IPS DF 4.7 (cell line): ENCODE measurements at regions not wholly inside any gene's neighbourhood (a gene's known extent, or its start where the extent isn't known, plus 50 kb on each side); places are given as distances from the start of the nearest gene placed in this dataset.
"Not testable (repeated sequence)": the region's sequence is repeated elsewhere in the genome, so short reads cannot be mapped to it uniquely, and the experiment has no call there.

Source experiments
- DNase-seq: peaks from one replicate; pipeline ENCODE4 v3.0.0-alpha.2; 2013; ENCODE audit warnings: low spot score; ENCODE audit errors: extremely low read depth

DNA sequence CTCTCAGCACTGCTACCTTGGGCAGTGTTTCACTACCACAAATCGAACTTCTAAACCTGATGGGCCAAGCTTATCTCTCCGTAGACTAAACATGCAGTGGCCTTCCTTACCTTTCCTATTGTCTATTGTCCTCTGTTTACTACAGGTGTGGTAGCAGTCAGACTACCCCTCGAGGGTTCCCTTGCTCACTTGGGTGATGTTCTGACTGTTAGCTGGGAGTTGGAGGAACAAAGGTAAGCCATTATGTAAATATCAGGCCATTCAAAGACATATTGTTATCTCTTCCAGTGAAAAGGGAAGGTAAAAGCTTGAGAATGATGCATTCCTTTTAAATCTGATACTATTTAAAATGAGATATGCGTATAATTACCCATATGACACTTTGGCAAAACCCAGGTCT, 828.3 kb upstream of the EEF2KMT start:
- DNase-seq = no peak

DNA sequence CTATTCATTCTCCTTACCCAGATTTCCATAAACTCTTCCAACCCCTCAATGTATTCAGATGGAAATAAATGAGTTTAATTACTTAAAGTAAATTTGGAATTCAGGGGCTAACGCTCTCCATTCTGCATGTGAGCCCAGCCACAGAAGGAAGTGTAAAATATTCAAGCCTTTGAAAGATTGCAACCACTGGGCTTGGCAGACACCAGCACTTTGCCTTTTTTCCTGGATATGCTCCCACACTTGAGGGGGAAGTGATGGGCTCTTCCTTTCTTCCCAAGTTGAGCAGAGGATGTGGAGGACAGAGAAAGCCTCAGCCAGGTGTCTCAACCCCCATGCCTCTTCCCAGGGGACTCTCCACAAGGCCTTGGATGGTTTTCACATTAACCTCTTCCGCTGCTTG, 825.1 kb upstream of the EEF2KMT start:
- no peak for DNase-seq

DNA sequence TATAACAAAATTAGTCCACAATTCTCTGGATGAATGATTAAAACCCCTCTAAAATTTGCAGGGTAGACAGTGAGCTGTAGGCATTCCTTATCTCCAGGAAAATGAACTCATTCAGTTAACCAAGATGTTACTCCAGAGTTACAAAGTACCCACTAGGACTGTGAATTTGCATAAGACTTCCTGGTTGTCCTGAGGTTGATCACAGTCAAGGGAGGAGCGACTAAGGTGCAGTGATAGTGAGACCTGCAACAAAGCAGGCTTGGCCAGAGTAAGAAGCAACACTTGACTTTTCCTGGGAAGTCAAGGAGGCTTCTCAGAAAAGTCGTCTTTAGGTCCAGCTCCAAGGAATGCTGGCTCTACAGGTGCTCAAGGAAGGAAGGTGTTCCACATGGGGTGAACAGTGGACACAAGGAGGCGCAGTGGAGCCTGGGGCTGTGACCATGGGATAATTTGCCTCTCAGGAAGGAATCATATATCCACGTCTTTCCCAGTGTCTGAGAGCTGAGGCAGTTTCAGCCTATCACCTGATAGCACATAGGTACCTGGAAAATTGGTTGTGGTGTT, 821.1 kb upstream of the EEF2KMT start:
- peak; percentile 41 for DNase-seq

DNA sequence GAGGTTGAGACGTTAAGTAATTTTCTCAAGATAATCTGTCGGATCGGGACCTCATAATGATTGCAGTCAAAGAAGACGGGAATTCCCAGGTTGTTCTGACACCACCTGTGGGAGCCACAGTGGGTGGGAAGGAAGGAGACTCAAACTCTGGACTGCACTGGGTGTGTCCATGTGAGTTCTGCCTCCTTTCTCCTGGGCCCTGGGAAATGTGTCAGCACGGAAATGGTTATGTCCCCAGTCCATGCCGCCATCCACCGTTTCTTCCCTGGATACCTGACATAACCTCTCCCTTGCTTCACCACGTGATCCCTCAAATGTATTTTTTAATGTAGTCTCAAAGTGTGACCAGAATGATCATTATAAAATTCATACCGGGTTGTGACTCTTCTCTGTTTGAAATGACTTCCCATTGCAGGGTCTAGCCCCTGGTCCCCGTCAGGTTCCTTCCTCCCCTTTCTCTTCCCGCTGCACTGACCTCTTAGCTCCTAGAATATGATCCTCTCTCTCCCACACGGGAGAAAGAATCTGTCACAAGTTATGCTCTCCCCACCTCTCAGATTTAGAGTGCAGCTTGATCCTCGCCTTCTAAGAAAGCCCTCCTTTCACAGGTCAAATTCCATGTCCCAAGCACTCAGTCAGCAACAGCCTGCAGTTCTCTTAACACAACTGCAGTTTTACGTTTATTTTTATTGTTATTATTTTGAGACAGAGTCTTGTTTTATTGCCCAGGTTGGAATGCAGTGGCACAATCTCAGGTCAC, 820.0 kb upstream of the EEF2KMT start:
- DNase-seq = no peak

DNA sequence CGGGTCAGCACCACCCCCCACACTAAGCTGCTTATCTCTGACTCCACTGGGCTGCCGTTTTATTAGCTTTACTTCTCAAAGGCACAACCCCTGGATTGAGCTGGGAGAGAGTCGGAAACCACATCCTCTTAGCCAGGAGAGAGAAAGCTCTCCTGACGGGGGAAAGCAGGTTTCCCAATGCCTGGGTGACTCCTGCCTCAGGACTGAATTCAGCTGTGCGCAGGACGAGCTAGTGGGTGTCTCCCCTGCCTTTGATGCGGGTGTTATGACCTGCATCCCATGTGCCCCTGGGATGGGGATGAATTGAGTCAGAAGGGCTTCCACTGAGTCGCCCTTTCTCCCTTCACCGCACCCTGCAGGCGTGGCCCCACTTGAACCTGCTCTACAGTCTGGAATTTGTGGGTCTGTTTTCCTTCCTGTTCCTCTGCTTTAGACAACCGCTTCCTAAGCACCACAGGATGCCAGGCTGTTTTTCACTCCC, 819.2 kb upstream of the EEF2KMT start:
- no peak for DNase-seq

DNA sequence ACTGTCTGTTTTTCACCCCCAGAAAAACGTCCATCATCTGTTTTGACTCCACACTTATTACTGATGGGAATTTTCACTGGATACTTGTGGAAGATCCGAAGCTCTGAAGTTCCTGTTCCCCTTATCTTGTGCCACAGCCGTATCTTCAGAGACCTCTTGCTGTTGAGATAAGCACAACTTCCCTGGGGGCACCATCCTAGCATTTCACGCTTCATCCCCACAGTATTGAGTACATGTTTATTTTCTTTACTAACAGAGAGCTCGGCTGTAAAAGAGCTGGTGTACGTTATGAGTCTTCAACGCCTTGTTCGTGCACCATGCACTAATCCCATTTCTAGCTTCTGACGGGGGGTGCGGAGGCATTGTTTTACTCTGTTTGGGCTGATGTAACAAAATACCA, 813.6 kb upstream of the EEF2KMT start:
- DNase-seq = no peak

DNA sequence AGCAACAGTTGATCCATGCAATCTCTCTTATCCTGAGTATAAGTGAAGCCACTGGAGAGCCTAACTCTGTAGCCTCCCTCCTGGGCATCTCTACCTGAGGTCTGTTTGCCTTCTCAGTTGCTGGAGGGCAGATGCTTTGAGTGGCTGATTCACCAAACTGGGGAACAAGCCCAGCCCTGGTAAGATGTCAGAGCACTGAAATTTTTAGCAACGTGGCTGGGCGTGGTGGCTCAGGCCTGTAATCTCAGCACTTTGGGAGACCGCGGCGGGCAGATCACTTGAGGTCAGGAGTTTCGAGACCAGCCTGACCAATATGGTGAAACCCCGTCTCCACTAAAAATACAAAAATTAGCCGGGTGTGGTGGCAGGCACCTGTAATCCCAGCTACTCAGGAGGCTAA, 812.0 kb upstream of the EEF2KMT start:
- DNase-seq = not testable (repeated sequence)

DNA sequence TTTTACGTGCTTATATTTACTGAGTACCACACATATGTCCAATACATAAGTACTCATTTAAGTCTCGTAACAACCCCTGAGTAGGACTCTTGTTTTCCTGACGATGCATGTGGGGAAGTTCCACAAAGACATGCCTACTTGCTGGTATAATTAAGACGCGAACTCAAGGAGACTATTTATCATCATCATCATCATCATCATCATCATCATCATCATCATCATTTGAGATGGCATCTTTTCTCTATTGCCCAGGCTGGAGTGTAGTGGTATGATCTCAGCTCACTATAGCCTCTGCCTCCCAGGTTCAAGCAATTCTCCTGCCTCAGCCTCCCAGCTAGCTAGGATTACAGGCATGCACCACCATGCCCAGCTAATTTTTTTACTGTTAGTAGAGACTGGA, 809.9 kb upstream of the EEF2KMT start:
- DNase-seq = no peak

DNA sequence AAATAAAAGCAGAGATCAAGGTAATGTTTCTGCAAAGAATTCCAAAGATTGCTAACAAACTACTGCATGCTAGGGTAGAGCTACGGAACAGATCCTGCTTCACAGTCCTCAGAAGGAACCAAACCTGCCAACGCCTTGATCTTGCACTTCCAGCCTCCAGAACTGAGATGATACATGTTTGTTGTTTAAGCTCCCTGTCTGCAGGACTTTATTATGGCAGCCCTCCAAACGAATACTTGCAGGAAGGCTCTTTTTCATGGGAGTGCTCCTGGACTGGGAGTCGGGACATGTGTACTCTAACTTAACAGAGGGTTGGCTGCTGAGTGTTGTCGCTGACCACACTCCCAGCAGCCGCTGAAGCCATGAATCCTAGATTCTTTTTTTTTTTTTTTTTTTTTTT, 808.8 kb upstream of the EEF2KMT start:
- no peak for DNase-seq

DNA sequence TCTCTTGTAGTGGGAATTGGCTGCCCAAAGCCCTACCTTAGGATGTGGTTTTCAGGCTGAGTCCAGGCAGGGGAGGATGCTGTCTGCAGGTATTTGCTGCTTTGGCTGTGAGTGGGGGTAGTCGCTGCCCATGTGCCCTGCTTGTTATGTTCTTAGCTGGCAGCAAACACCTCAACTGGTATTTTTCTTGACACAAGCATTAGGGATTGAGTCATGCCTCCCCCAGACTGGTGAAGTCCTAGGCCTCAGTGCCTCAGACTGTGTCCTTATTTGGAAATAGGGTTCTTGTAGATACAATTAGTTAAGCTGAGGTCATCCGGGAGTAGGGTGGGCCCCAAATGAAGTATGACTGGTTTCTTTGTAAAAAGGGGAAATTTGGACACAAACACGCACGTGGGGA, 808.3 kb upstream of the EEF2KMT start:
- DNase-seq = no peak

DNA sequence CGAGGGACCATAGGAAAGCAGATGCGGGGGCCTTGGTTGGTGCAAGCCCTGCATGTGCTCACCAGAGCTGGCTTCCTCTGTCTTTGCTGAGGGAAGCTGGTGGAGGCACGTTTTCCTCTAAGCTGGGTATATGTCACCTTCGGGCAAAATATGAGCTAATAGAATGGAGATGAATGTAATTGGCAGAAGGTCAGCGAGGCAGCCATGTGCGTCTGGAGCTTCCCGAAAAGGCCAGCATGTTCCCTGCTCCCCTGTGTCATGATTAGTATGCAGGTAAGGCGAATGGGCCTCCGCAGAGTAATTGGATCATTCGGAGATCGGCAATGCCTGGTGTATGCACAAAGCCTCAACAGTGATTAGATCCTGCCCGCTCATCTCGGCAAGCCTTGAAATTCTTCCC, 806.2 kb upstream of the EEF2KMT start:
- no peak for DNase-seq

DNA sequence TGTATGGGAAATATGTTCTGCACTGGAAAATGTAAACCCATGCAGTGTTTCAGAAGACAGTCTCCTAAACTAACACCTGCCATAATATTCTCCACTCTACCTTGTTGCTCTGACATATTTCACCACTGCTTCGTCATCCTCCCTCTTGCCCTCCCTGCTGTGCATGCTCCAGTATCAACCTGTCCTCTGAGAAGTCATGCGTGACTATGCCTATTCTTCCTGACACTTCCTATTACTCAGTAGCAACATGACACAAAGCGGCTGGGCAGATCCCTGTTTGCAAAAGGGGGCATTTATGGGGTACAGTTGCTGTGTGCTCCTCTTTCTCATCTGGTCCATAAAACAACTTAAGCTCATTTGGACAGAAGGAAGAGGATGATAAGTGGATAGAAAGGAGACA, 805.6 kb upstream of the EEF2KMT start:
- no peak for DNase-seq

DNA sequence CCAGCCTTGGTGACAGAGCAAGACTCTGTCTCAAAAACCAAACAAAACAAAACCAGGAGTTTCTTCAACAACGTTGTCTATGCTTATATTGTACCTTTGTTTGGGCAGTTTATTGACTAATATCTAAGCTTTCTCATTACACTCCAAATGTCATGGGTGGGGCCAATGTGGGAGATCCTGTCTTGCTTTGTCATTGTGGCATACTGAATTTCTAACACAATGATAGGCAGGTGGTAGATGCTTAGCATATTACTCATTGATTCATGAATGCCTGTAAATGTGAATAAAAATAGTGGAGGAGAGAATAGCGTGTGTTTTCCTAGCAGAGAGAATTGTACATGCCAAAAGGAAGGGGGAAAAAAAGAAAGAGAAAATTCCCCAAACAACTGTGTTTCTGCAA, 802.5 kb upstream of the EEF2KMT start:
- DNase-seq = no peak

DNA sequence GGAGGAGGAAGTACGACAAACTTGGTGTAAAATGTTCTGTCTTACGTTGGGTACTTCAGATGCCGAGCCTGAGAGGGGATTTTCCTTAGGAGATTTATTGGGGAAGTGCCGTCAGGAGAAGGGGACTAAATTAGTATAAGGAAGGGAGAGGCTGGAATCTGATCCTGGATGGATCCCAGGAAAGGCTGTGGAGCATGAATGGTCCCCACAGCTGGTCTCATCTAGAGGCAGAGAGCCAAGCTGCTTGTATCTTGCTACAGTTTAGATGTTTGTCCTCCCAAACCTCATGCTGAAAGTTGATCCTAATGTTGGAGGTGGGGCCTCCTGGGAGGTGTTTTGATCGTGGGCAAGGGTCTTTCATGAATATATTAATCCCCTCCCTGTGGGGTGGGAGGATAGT, 798.4 kb upstream of the EEF2KMT start:
- no peak for DNase-seq

DNA sequence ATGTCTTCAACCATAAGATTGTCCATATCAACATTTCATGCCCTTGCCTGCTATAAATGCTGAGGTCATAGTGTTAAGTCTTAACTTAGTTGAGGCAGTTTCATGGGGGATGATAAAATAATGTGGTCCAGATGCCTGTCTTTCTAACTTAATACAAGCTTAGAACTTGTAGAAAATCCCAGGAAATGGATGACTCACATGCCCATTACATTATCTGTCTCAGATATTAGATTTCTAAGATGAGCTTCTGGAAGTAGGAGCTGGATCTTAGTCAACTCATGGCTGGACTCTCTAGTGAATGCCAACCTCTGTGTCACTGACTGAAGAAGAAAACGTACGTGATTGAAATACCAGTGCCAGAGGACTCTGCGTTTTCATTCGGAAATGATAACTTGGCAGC, 797.5 kb upstream of the EEF2KMT start:
- no peak for DNase-seq

DNA sequence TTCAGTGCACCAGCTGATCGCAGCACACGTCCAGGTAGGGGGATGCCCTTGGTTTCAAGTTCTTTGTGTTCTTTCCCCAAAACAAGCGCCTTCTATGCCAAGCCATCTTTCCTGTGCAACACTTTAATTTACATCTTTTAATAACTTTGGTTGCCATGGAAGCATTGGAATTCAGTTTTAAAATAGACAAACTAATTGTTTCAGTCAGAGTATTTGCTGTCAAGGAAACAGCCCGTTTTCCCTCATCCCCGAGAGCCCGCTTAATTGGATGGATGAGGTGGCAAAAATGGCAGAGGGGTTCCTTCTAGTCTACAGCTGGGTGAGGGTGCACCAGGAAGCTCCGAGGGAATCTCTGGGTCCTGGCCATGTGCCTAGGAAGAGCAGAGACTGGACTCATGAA, 793.7 kb upstream of the EEF2KMT start:
- DNase-seq = no peak

DNA sequence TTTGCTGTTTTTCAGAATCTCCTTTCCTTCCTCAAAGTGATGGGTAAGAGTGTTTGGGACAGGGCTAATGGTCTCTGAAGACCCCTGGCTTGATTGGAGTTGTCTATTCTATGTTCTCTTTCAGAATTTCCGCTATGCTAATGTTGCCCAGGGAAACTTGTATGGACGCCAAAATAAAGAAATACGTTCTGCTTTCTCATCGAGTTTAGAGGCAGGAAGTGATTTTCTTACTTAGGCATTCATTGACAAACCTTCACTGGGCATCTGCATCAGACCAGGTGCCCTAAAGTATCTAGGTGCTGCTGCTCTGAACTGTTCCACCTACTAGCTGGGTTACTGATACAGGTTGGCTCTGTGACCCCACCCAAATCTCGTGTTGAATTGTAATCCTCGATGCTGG, 787.9 kb upstream of the EEF2KMT start:
- DNase-seq = no peak

DNA sequence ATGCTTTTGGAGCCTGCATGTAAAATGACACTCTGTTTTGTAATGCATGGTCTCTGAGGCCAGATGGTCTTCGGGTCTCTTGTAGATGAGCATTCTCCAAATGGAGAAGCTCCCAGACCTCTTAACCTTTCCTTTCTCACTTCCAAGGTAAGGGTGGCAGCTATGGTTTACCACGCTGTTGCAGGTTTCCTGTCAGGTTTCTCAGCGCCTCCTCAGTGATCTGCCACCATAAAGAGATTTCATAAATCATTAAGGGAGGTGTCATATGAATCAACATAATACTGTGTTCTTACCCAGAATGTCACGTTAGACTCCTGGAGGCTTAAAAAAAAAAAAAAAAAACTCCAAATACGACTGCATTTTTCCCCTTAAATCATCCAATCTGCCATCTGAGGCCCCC, 787.4 kb upstream of the EEF2KMT start:
- no peak for DNase-seq

DNA sequence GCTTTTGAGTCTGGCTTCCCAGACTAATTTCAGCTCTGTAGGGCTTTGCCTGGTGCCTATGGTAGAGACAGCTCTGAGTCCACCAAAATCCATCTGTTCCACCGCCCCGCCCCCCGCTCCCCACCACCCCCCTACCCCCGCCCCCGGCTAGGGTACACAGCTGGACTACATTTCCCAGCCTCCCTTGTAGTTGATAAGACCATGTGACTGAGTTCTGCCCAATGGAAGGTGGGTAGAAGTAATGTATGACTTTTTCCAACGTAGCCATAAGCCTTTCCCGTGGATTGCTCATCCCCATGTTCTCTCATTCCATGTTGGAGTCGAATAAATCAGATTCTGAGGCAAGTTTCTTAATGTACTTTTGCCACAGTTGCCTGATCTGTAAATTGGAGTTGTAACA, 786.7 kb upstream of the EEF2KMT start:
- no peak for DNase-seq

DNA sequence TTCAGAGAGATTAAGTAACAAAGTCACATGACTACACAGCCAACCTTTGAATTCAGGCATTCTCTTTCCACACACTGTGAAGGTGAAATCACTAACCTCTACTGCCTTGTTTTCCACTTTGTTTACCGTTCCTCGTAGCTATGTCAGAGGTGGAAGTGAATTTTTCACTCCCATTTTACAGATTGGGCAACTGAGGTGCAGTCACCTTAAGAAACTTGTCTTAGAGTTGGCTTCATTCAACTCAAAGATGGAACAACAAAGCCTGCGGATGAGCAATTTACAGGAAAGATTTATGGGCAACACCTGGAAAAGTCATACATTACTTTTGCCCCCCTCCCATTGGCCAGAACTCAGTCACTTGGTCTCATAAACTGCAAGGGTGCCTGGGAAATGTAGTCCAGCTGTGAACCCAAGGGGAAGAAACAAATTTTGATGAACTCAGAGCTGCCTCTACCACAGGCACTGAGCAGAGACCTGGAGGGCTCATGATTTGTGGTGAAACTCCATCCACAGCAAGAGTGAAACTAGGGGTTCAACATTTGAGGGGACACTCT, 784.6 kb upstream of the EEF2KMT start:
- DNase-seq = no peak

DNA sequence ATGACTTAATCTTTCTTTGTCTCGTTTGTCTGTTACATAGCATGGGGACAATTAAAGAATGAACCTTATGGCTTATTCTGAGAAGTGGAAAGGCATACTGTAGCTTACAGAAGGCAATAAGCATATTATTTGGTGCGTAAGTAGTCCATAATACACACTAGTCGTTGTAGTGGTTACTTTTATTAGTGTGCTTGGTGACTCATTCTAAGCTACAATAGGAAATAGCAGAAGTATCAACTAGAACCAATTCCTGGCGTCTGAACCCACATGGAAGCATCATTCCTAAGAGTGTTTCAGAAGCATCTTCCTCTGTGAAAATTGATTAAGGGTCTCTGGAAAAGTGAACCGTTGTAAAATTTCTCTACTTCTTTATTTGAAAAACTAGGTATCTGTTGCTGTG, 777.8 kb upstream of the EEF2KMT start:
- DNase-seq = no peak

DNA sequence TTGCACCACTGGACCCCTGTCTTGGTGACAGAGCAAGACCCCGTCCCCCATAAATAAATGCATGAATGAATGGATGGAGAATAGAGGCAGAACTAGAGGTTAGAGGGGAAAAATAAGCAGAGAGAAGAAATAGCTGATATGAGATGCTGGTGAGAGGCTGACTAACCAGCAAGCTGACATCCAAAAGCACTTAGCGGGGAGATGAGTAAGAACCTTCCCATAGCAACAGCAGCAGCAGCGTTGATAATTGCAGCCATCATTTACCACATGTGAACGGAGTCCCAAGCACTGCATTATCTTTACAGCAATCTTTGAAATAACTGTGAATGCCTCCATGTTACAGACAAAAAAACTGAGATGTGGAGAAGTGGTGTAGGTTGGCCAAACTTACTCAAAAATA, 777.3 kb upstream of the EEF2KMT start:
- DNase-seq = no peak

DNA sequence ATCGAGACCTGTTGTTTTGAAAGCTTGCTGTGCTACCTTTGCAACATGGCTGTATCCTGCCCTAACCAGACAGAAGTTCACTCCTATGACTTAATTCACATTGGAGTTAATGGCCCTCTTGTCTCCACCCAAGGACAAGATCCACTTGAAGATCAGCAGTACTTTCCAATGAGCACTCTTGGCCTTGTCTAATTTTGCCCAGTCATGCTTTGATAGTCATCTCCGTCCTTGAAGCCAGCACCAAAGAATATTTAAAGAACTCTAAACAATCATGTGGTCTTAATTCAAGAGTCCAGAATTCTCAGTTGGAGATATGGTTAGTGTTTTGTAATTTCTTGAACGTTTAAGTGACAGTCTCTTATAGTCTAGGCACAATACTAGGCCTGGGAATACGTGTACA, 775.6 kb upstream of the EEF2KMT start:
- no peak for DNase-seq
